Epithelial cell of proximal tubule (primary cell): ENCODE measurements at regions not wholly inside any gene's neighbourhood (a gene's known extent, or its start where the extent isn't known, plus 50 kb on each side); places are given as distances from the start of the nearest gene placed in this dataset.

ENCODE experiments used
- DNase-seq: peaks from one replicate; pipeline ENCODE4 v3.0.0-alpha.2; 2011; ENCODE audit warnings: low read depth
- H3K4me3 ChIP-seq: 2 replicates; pipeline ENCODE4 v1.5.1; 2011; ENCODE audit warnings: low read depth, mild to moderate bottlenecking, low read length
- CTCF ChIP-seq: conservative IDR thresholded peaks from 2 replicates; pipeline ENCODE4 v1.5.1; 2012; ENCODE audit warnings: low read depth, mild to moderate bottlenecking, low read length

GRCh38 chr2:120539937-120540718 lies 194.2 kb downstream of the INHBB start:
- DNase-seq, result peak; percentile 61
- no peak overlapping the region for H3K4me3 ChIP-seq
- no peak for TF ChIP-seq CTCF

GRCh38 chr2:120540719-120541552 lies 194.7 kb upstream of the GLI2 start:
- no peak for DNase-seq
- no peak overlapping the region for H3K4me3 ChIP-seq
- TF ChIP-seq CTCF, result no peak

- no peak for TF ChIP-seq CTCF
- no peak for DNase-seq
- H3K4me3 ChIP-seq, result no peak overlapping the region
These were observed 194.1 kb upstream of the GLI2 start for GRCh38 chr2:120541553-120541932.

- no peak overlapping the region for H3K4me3 ChIP-seq
- DNase-seq, result no peak
- TF ChIP-seq CTCF, result no peak
These were observed 193.5 kb upstream of the GLI2 start for GRCh38 chr2:120541972-120542670.

GRCh38 chr2:120542911-120543527 lies 192.6 kb upstream of the GLI2 start:
- DNase-seq, result no peak
- no peak for TF ChIP-seq CTCF

GRCh38 chr2:120543899-120544298 lies 191.8 kb upstream of the GLI2 start:
- TF ChIP-seq CTCF, result no peak
- no peak for DNase-seq
- no peak overlapping the region for H3K4me3 ChIP-seq

More at GRCh38 chr2:120542911-120543527, 192.6 kb upstream of the GLI2 start:
- H3K4me3 ChIP-seq, result no peak overlapping the region
